Vagina (tissue), 2 donors: ENCODE measurements at regions not wholly inside any gene's neighbourhood (a gene's known extent, or its start where the extent isn't known, plus 50 kb on each side); places are given as distances from the start of the nearest gene placed in this dataset.

Experiments
- DNase-seq, 2 donors: peaks; one replicate each; pipeline ENCODE4 v3.0.0-alpha.2; 2017; ENCODE audit errors: extremely low spot score in 2 of 2
- H3K27ac ChIP-seq: fragments of 200-600 bp; sonication (generic); one replicate; pipeline ENCODE4 v1.5.1; 2019
- H3K27me3 ChIP-seq: fragments of 200-600 bp; sonication (generic); one replicate; pipeline ENCODE4 v1.5.1; 2019
- H3K36me3 ChIP-seq, 2 donors: fragments of 200-600 bp; sonication (generic); one replicate each; pipeline ENCODE4 v1.5.1; 2017 to 2019
- H3K4me1 ChIP-seq: fragments of 200-600 bp; sonication (generic); one replicate; pipeline ENCODE4 v1.5.1; 2019
- H3K4me3 ChIP-seq, 2 donors: fragments of 200-600 bp; sonication (generic); 1 replicate in 1 of 2; 2 replicates in 1 of 2; pipeline ENCODE4 v1.5.1; 2016 to 2019
- H3K9me3 ChIP-seq: fragments of 200-600 bp; sonication (generic); one replicate; pipeline ENCODE4 v1.5.1; 2019
- CTCF ChIP-seq, 3 experiments: fragments of 450-650 bp in 2 of 3; fragments of 200-600 bp in 1 of 3; sonication (generic) in 1 of 3; IDR thresholded peaks; one replicate each; pipeline ENCODE4 v1.5.1; 2017 to 2019; ENCODE audit warnings: antibody characterized with exemption in 3 of 3, mild to moderate bottlenecking in 2 of 3, moderate library complexity in 2 of 3
- POLR2A ChIP-seq, 2 donors: fragments of 450-650 bp; IDR thresholded peaks; one replicate each; pipeline ENCODE4 v1.6.1; 2017; ENCODE audit warnings: antibody characterized with exemption in 2 of 2, mild to moderate bottlenecking in 2 of 2, moderate library complexity in 2 of 2
- POLR2AphosphoS5 ChIP-seq, 2 donors: sonication (generic); formaldehyde crosslinking; IDR thresholded peaks; one replicate each; pipeline ENCODE4 v1.9.0; 2017; ENCODE audit warnings: antibody characterized with exemption in 2 of 2, mild to moderate bottlenecking in 2 of 2, low read depth in 1 of 2; ENCODE audit not compliant: insufficient read depth in 1 of 2
- intact Hi-C: fragments of 100-400 bp; cut with DNase I; formaldehyde crosslinking; loops from one replicate; pipeline ENCODE4 v1.15.1; 2023

GRCh38 chr2:149816756-149817551 is 229.4 kb upstream of the MMADHC start:
- no peaks in the 10 kb centered on the region for H3K9me3 ChIP-seq
- H3K4me3 ChIP-seq, result no peak overlapping the region
- H3K27me3 ChIP-seq, result no peaks in the 10 kb centered on the region
- intact Hi-C loops, result no loop called here
- no peak for DNase-seq
- no peaks in the 10 kb centered on the region for H3K36me3 ChIP-seq
- no peak for TF ChIP-seq POLR2AphosphoS5 (IDR thresholded peaks at IDR 0.05; ENCODE audit: insufficient read depth in 1 of 2, low read depth in 1 of 2)
- TF ChIP-seq CTCF (IDR thresholded peaks at IDR 0.05), result no peak
- no peak for TF ChIP-seq POLR2A (IDR thresholded peaks at IDR 0.05)
- peaks cover 13% of the 10 kb centered on the region for H3K4me1 ChIP-seq
- no peak overlapping the region for H3K27ac ChIP-seq

- Histone ChIP-seq H3K4me3 (no peak overlapping the region), H3K27me3 (no peaks in the 10 kb centered on the region), H3K36me3 (no peaks in the 10 kb centered on the region), H3K27ac (no peak overlapping the region), H3K9me3 (no peaks in the 10 kb centered on the region), H3K4me1 (peaks cover 13% of the 10 kb centered on the region)
- no peak for DNase-seq
- TF ChIP-seq POLR2A (IDR thresholded peaks at IDR 0.05), result no peak
- TF ChIP-seq CTCF (IDR thresholded peaks at IDR 0.05), result no peak
- TF ChIP-seq POLR2AphosphoS5 (IDR thresholded peaks at IDR 0.05; ENCODE audit: insufficient read depth in 1 of 2, low read depth in 1 of 2), result no peak
- intact Hi-C loops, result no loop called here
Measured at GRCh38 chr2:149815941-149816340, 228.4 kb upstream of the MMADHC start.

- intact Hi-C loops, result no loop called here
- no peaks in the 10 kb centered on the region for H3K27me3 ChIP-seq
- no peak for DNase-seq
- no peaks in the 10 kb centered on the region for H3K9me3 ChIP-seq
- TF ChIP-seq CTCF (IDR thresholded peaks at IDR 0.05) (no peak), POLR2AphosphoS5 (IDR thresholded peaks at IDR 0.05; ENCODE audit: insufficient read depth in 1 of 2, low read depth in 1 of 2) (no peak)
- peaks cover 13% of the 10 kb centered on the region for H3K4me1 ChIP-seq
- H3K4me3 ChIP-seq, result no peak overlapping the region
- no peaks in the 10 kb centered on the region for H3K36me3 ChIP-seq
- H3K27ac ChIP-seq, result no peak overlapping the region
Measured at GRCh38 chr2:149814901-149815300, 227.3 kb upstream of the MMADHC start.

- no peak overlapping the region for H3K4me3 ChIP-seq
- intact Hi-C loops, result no loop called here
- H3K27ac ChIP-seq, result no peak overlapping the region
- H3K9me3 ChIP-seq, result no peaks in the 10 kb centered on the region
- H3K4me1 ChIP-seq, result peaks cover 13% of the 10 kb centered on the region
- TF ChIP-seq CTCF (IDR thresholded peaks at IDR 0.05), result no peak
- TF ChIP-seq POLR2AphosphoS5 (IDR thresholded peaks at IDR 0.05; ENCODE audit: insufficient read depth in 1 of 2, low read depth in 1 of 2), result no peak
- TF ChIP-seq POLR2A (IDR thresholded peaks at IDR 0.05), result no peak
- H3K27me3 ChIP-seq, result no peaks in the 10 kb centered on the region
- no peaks in the 10 kb centered on the region for H3K36me3 ChIP-seq
- no peak for DNase-seq
Measured at GRCh38 chr2:149814049-149814448, 226.5 kb upstream of the MMADHC start.

GRCh38 chr2:149808556-149808955 is 221.0 kb upstream of the MMADHC start:
- TF ChIP-seq POLR2A (IDR thresholded peaks at IDR 0.05), result no peak
- TF ChIP-seq CTCF (IDR thresholded peaks at IDR 0.05), result no peak
- TF ChIP-seq POLR2AphosphoS5 (IDR thresholded peaks at IDR 0.05; ENCODE audit: insufficient read depth in 1 of 2, low read depth in 1 of 2), result no peak
- H3K4me3 ChIP-seq, result no peak overlapping the region
- no peaks in the 10 kb centered on the region for H3K36me3 ChIP-seq
- H3K27ac ChIP-seq, result no peak overlapping the region
- intact Hi-C loops, result no loop called here
- H3K4me1 ChIP-seq, result no peaks in the 10 kb centered on the region
- DNase-seq, result no peak
- H3K9me3 ChIP-seq, result no peaks in the 10 kb centered on the region
- no peaks in the 10 kb centered on the region for H3K27me3 ChIP-seq
